ENCODE measurements at regions not wholly inside any gene's neighbourhood (a gene's known extent, or its start where the extent isn't known, plus 50 kb on each side); places are given as distances from the start of the nearest gene placed in this dataset.

DNA sequence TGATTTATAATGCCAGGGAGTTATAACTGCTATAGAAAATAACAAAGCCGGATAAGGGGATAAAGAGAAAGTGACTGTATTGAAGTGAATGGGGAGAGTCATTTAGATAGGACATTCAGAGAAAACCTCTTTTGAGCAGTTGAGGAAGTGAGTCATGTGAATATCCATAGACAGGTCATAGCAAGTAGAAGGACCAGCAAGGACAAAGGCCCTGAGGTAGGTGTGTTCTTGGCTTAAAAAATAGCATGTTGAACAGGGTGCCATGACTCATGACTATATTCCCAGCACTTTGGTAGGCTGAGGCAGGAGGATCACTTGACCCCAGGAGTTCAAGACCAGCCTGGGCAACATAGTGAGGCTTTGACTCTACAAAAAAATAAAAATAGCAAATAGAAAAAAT is 51.5 kb upstream of the RAP1B start:
- DNase-seq: no peak

DNA sequence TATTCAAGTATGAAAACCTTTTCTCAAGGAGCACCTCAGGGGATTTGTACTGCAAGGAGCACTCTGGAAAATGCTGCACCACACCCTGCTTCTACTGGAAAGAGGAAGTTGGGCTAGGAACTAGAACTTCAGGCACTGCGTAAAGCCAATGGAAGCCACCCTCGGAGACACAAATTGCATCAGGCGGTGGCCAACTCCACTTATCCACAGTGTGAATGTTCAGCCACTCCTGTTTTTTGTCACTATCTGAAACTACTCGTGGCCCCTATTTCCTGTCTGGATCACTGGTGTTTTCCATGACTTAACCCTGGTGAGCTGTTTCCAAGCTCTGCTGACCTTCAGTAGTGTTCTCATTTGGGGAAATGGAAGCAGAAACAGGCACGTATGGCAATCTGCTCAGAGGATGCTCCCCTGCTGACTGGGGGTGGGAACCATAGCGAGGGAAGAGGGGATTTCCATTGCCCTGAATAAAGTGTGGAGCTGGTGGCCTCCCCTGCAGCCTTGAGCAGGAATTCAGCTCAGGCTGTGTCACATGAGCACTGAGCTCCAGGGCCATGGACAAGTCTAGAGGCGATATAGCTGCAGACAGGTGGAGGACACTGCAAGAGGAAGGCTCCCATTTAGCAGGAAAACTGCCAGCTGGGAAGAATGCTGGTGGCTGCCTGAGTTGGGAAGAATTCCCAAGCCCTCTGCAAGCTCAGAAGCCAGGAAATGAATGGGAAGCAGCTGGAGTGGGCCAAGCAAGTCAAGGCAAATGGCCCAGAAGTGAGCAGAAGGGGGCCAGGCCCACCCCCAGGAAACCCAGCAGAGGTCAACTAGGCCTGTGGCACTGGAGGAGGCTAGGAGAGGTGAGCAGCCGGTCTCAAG is 50.5 kb upstream of the RAP1B start:
- DNase-seq: no peak

DNA sequence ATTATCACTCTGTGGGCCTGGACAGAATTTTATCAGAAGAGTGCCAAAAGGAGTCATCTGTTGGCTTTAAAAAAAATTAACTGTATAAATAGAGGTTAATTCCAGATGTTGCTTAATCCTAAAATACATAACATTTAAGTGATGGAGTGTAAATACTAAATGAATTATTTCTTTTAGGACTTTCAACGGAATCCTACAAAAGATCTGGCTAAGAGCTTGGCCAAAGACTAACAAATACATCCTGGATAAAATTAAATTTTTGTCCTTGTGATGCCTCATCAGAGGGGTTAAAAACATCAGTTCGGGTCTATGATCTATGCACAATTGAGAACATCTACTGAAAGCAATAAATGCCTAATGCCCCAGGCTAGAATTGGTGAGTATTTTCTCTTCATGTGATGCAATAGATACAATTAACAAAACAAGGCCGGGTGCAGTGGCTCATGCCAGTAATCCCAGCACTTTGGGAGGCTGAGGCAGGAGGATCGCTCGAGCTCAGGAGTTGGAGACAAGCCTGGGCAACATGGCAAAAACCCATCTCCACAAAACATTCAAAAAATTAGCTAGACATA is 49.8 kb upstream of the RAP1B start:
- no peak for DNase-seq

Data from renal pelvis (tissue), 1 donor.